ENCODE measurements at regions not wholly inside any gene's neighbourhood (a gene's known extent, or its start where the extent isn't known, plus 50 kb on each side); places are given as distances from the start of the nearest gene placed in this dataset.

- H3K27me3 Mint-ChIP-seq (ENCODE audit: insufficient read depth): peaks cover 7% of the 10 kb centered on the region
- no peak overlapping the region for H3K4me3 Mint-ChIP-seq
- no peak overlapping the region for H3K27ac Mint-ChIP-seq
- H3K9me3 Mint-ChIP-seq: no peaks in the 10 kb centered on the region
- no peak for DNase-seq
- no peak for TF ChIP-seq CTCF (IDR thresholded peaks at IDR 0.05)
- no peaks in the 10 kb centered on the region for H3K36me3 Mint-ChIP-seq (ENCODE audit: low read depth)
- no peaks in the 10 kb centered on the region for H3K4me1 Mint-ChIP-seq (ENCODE audit: low read depth)
These were observed 51.9 kb upstream of the EP300 start for GRCh38 chr22:41040483-41040882.

DNA sequence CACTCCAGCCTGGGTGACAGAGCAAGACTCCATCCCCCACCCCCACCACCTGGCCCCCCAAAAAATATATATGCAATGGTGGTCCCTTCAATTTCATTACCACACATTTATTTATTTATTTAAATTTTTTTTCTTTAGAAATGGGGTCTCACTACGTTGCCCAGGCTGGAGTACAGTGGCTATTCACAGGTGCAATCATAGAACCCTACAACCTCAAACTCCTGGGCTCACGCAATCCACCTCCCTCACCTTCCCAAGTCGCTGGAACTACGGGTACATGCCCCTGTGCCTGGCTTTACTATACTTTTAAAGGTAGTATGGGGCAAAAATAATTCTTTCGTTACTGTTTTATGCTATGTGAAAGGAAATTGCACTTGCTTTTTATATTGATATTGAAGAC lies 50.9 kb upstream of the EP300 start:
- Mint-ChIP-seq H3K4me1 (ENCODE audit: low read depth) (no peaks in the 10 kb centered on the region), H3K4me3 (no peak overlapping the region), H3K9me3 (no peaks in the 10 kb centered on the region), H3K27me3 (ENCODE audit: insufficient read depth) (peaks cover 7% of the 10 kb centered on the region), H3K36me3 (ENCODE audit: low read depth) (no peaks in the 10 kb centered on the region), H3K27ac (no peak overlapping the region)
- no peak for TF ChIP-seq CTCF (IDR thresholded peaks at IDR 0.05)
- no peak for DNase-seq
